NCI-H526 (cell line): ENCODE measurements at regions not wholly inside any gene's neighbourhood (a gene's known extent, or its start where the extent isn't known, plus 50 kb on each side); places are given as distances from the start of the nearest gene placed in this dataset.
"Not testable (repeated sequence)": the region's sequence is repeated elsewhere in the genome, so short reads cannot be mapped to it uniquely, and the experiment has no call there.

Source experiments
- DNase-seq, 2 experiments: peaks; one replicate each; lab custom pipeline; 2025; lab: John Stamatoyannopoulos, UW

GRCh38 chr13:89474432-89474831 is 1803.3 kb downstream of the SLITRK5 start:
- DNase-seq: no peak

- DNase-seq: no peak
Measured at GRCh38 chr13:89486065-89486464, 1814.9 kb downstream of the SLITRK5 start.

GRCh38 chr13:89486709-89487108 is 1815.5 kb downstream of the SLITRK5 start:
- DNase-seq: no peak

- DNase-seq: no peak
Measured at GRCh38 chr13:89490661-89491060, 1819.5 kb downstream of the SLITRK5 start.

GRCh38 chr13:89496478-89496877 is 1825.3 kb downstream of the SLITRK5 start:
- no peak for DNase-seq

- no peak for DNase-seq
Measured at GRCh38 chr13:89497658-89498057, 1826.5 kb downstream of the SLITRK5 start.

- DNase-seq: no peak
Measured at GRCh38 chr13:89502286-89502685, 1831.1 kb downstream of the SLITRK5 start.

- DNase-seq: no peak
Measured at GRCh38 chr13:89514534-89515312, 1832.8 kb upstream of the MIR17HG start.

GRCh38 chr13:89515948-89516347 is 1831.5 kb upstream of the MIR17HG start:
- DNase-seq: no peak

- DNase-seq: peak in 1 of 2 experiments; percentile 31
Measured at GRCh38 chr13:89518289-89519077, 1829.0 kb upstream of the MIR17HG start.

- DNase-seq: no peak
Measured at GRCh38 chr13:89520468-89520867, 1827.0 kb upstream of the MIR17HG start.

- not testable (repeated sequence) for DNase-seq
Measured at GRCh38 chr13:89521672-89522071, 1825.8 kb upstream of the MIR17HG start.

GRCh38 chr13:89541091-89542030 is 1806.1 kb upstream of the MIR17HG start:
- DNase-seq: peak; percentile 13 to 15

GRCh38 chr13:89550938-89551337 is 1796.5 kb upstream of the MIR17HG start:
- DNase-seq: no peak

- DNase-seq: no peak
Measured at GRCh38 chr13:89554801-89555200, 1792.7 kb upstream of the MIR17HG start.

GRCh38 chr13:89565476-89566100 is 1781.9 kb upstream of the MIR17HG start:
- DNase-seq: no peak

GRCh38 chr13:89567025-89567424 is 1780.5 kb upstream of the MIR17HG start:
- DNase-seq: no peak

- no peak for DNase-seq
Measured at GRCh38 chr13:89568276-89568675, 1779.2 kb upstream of the MIR17HG start.

- no peak for DNase-seq
Measured at GRCh38 chr13:89568746-89569145, 1778.7 kb upstream of the MIR17HG start.

- DNase-seq: no peak
Measured at GRCh38 chr13:89571676-89572075, 1775.8 kb upstream of the MIR17HG start.

- DNase-seq: no peak
Measured at GRCh38 chr13:89574077-89574476, 1773.4 kb upstream of the MIR17HG start.

GRCh38 chr13:89577301-89577700 is 1770.2 kb upstream of the MIR17HG start:
- peak in 1 of 2 experiments; percentile 7 for DNase-seq
